Effector memory CD8-positive, alpha-beta T cell (primary cell): ENCODE measurements at regions not wholly inside any gene's neighbourhood (a gene's known extent, or its start where the extent isn't known, plus 50 kb on each side); places are given as distances from the start of the nearest gene placed in this dataset.

Experiments used
- ATAC-seq: fragments of 150-1000 bp; cut with Tn5 transposase; replicated peaks from 2 replicates; pipeline ENCODE4 v1.10.0; 2021; ENCODE audit warnings: mild to moderate bottlenecking, moderate library complexity
- DNase-seq, 3 experiments: peaks; one replicate each; pipeline ENCODE4 v3.0.0; 2021
- H3K27ac Mint-ChIP-seq, 2 donors: one replicate each; pipeline ENCODE4 v1.8.0; 2022; ENCODE audit warnings: mild to moderate bottlenecking in 2 of 2, mixed read lengths in 2 of 2, moderate library complexity in 2 of 2
- H3K27me3 Mint-ChIP-seq, 2 donors: one replicate each; pipeline ENCODE4 v1.8.0; 2022; ENCODE audit warnings: mixed read lengths in 2 of 2
- H3K36me3 Mint-ChIP-seq: one replicate; pipeline ENCODE4 v1.8.0; 2022; ENCODE audit warnings: mild to moderate bottlenecking, moderate library complexity, mixed read lengths; ENCODE audit not compliant: insufficient read depth
- H3K4me1 Mint-ChIP-seq, 2 donors: one replicate each; pipeline ENCODE4 v1.8.0; 2022; ENCODE audit warnings: low read depth in 2 of 2, mixed read lengths in 2 of 2
- H3K4me3 Mint-ChIP-seq, 2 donors: one replicate each; pipeline ENCODE4 v1.8.0; 2022; ENCODE audit warnings: mild to moderate bottlenecking in 2 of 2, mixed read lengths in 2 of 2, moderate library complexity in 2 of 2
- H3K9me3 Mint-ChIP-seq, 2 donors: one replicate each; pipeline ENCODE4 v1.8.0; 2022; ENCODE audit warnings: mixed read lengths in 2 of 2

DNA sequence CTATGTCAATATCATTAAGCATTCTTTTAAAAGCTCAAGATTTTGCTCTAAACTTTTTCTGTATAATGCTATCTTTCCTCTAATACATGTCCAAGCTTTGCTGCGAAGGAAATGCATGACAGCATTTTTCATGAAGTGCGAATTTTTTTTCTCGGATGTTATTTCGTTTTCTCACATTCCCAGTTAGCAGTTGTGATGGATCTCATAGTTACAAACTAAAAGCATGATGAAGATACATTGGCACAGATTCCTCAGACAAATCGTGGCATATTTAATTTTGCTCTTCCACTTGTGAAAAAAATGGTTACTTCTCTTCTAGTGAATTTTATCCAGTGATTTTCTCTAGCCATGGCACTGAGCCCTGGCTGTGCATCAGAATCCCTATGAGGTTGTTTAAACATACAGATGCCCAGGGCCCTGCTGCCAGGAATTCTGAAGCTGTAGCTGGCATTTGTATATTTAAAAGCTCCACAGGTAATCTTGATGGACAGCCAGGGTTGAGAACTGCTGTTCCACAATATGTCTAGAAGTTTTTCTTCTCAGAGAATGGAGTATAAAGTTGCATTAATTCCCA is 299.8 kb upstream of the NEBL start:
- Mint-ChIP-seq H3K36me3 (no peaks in the 10 kb centered on the region), H3K4me3 (no peak overlapping the region), H3K4me1 (no peaks in the 10 kb centered on the region), H3K27ac (no peak overlapping the region), H3K9me3 (peaks cover 13 to 15% of the 10 kb centered on the region in 2 donors), H3K27me3 (peaks cover 5 to 9% of the 10 kb centered on the region in 2 donors)
- no peak for DNase-seq
- no peak for ATAC-seq

DNA sequence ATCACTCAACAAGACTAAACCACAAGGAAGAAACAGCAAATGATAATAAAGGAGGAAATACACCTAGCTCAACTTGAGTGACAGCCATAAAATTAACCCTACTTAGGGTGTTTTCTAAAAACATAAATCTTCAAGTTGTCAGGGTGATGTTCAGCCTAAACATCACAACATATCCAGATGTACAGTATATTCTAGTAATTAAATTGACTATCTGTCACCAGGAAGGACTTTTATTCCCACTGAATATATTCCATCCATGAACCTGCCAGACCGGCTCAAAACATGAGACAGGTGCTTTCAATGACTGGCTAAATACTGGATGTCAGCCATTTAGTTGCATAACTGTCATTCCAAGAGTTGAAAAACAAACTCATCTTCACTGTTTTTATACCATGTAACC is 298.1 kb upstream of the NEBL start:
- ATAC-seq, result no peak

DNA sequence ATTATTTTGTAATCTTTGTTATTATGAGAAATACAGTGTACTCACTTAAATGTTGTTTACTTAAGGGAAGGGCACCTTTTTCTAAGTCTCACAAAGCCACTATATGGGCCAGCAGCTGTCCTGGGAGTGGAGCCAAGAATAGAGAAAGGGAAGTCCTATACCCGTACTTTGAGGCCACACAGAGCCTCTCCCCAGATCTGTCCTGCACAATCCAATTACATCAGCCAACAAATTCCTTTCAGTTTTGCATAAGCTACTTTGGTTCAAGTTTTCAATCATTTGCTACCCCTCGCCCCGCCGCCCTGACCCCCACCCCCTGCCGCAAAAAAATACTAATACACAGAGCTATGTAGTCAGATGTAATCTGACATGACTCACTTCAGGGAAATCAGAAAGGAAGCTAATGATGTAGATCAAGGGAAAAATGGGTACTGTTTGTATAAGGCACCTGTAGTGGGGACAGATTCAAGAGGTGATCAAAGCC is 297.4 kb upstream of the NEBL start:
- Mint-ChIP-seq H3K4me3 (no peak overlapping the region), H3K9me3 (peaks cover 13 to 15% of the 10 kb centered on the region in 2 donors), H3K36me3 (no peaks in the 10 kb centered on the region), H3K4me1 (no peaks in the 10 kb centered on the region), H3K27ac (no peak overlapping the region), H3K27me3 (peaks cover 5 to 9% of the 10 kb centered on the region in 2 donors)
- no peak for ATAC-seq
- DNase-seq, result no peak

More for the DNA sequence above, 298.1 kb upstream of the NEBL start:
- no peaks in the 10 kb centered on the region for H3K4me1 Mint-ChIP-seq
- no peak for DNase-seq
- no peak overlapping the region for H3K27ac Mint-ChIP-seq
- no peaks in the 10 kb centered on the region for H3K36me3 Mint-ChIP-seq
- H3K9me3 Mint-ChIP-seq, result peaks cover 13 to 15% of the 10 kb centered on the region in 2 donors
- H3K4me3 Mint-ChIP-seq, result no peak overlapping the region
- H3K27me3 Mint-ChIP-seq, result peaks cover 5 to 9% of the 10 kb centered on the region in 2 donors

DNA sequence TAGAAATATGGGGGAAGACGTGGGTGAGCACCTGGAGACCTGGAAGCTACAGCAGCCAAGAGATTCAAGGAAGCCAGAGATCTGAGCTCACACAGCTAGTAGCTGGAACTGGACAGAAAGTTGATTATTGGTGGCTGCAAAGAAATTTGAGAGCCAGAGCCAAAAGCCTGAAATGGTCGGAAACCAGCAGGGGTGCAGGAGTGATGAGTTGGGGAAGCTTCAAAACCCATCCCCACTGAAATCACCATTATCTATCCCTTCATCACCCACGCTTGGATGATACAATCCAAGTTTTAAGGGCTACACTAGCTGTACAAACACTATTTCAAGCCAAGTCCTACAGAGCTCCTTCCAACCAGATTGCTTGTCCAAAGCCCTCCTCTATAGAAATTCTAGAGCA is 296.1 kb upstream of the NEBL start:
- ATAC-seq (no peak), DNase-seq (no peak)
- H3K27me3 Mint-ChIP-seq, result peaks cover 5 to 9% of the 10 kb centered on the region in 2 donors
- H3K4me1 Mint-ChIP-seq, result no peaks in the 10 kb centered on the region
- H3K4me3 Mint-ChIP-seq, result no peak overlapping the region
- H3K9me3 Mint-ChIP-seq, result peaks cover 10 to 12% of the 10 kb centered on the region in 2 donors
- no peak overlapping the region for H3K27ac Mint-ChIP-seq
- H3K36me3 Mint-ChIP-seq, result no peaks in the 10 kb centered on the region

DNA sequence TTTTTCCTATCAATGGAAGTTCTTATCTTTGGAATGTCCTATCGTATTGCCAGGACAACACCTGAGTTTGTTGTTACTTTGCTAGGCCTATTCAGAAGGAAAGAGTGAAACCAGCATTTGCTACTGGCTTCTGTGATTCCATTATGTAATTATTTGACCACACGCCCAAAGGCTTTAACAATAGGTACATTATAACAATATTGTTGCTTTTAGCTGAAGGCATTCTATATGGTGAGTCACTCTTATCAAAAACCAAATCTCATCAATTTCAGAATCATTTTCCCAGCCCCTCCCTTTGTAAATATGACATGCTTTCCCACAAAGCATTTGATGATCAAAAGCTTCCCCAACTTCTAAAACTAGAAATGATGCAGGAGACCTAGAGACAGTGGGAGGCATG is 294.4 kb upstream of the NEBL start:
- no peak overlapping the region for H3K27ac Mint-ChIP-seq
- H3K36me3 Mint-ChIP-seq, result no peaks in the 10 kb centered on the region
- peaks cover 5 to 9% of the 10 kb centered on the region in 2 donors for H3K27me3 Mint-ChIP-seq
- DNase-seq (no peak), ATAC-seq (no peak)
- peaks cover 0 to 2% of the 10 kb centered on the region in 2 donors for H3K9me3 Mint-ChIP-seq
- no peak overlapping the region for H3K4me3 Mint-ChIP-seq
- H3K4me1 Mint-ChIP-seq, result no peaks in the 10 kb centered on the region

DNA sequence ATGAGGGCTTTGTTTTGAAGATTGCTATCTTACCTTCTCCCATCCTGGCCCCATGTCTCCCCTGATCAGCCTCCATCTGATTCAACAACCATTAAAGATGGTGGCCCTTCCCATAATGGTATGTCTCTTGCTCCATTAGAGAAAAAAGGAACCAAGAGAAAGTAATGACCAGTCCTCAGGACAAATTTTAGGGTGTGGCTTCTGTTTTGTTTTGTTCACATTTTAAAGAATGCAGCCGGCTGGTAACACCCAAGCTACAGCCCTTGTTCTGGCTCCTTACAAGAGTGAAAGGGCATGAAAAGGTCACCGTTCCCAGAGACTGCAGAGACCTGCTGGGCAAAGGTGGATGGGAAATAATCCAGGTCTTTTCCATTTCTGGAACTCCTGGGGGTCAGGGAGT is 287.9 kb upstream of the NEBL start:
- no peaks in the 10 kb centered on the region for H3K36me3 Mint-ChIP-seq
- no peak overlapping the region for H3K27ac Mint-ChIP-seq
- H3K9me3 Mint-ChIP-seq, result peaks cover 0 to 2% of the 10 kb centered on the region in 2 donors
- ATAC-seq (no peak), DNase-seq (no peak)
- H3K4me3 Mint-ChIP-seq, result no peak overlapping the region
- peaks cover 0 to 5% of the 10 kb centered on the region in 2 donors for H3K27me3 Mint-ChIP-seq
- H3K4me1 Mint-ChIP-seq, result no peaks in the 10 kb centered on the region

DNA sequence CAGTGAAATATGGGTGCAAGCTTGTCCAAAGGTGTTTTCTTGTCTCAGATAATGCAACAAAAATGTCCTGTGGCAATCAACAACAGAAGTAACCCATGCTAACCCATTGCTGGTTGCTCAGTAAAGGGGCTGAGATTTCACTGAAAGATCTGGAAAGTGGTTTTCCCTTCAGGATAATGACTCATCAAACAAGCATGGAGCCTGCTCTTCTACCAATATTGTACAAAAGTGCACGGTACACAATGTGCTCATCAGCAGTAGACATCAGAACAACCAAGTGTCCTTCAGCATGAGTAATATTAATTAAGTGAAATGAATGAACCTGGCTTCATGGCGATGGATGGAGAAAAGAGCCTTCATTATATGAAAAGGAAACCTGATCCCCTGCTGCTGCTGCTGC is 287.1 kb upstream of the NEBL start:
- H3K4me3 Mint-ChIP-seq, result no peak overlapping the region
- no peaks in the 10 kb centered on the region for H3K36me3 Mint-ChIP-seq
- H3K27ac Mint-ChIP-seq, result no peak overlapping the region
- no peak for ATAC-seq
- H3K27me3 Mint-ChIP-seq, result peaks cover 0 to 5% of the 10 kb centered on the region in 2 donors
- H3K4me1 Mint-ChIP-seq, result no peaks in the 10 kb centered on the region
- H3K9me3 Mint-ChIP-seq, result peaks cover 0 to 7% of the 10 kb centered on the region in 2 donors
- DNase-seq, result no peak

DNA sequence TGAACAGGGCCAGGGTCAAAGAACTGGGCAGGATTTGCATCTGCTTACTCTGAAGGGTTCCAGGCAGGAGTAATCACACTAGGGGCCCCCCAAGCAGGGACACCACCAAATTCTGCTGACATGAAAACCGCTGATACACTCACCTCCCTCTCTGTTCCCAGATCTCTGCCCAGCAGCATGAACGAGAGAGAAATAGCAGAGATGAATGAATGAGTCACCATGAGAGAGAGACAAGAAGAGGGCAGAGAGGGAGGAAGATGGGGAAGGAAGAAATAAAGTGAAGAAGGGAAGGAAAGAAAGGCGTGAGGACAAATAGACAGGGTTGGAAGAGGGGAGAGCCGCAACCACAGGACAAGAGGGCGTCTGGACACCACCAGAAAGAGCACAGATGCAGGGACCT is 285.9 kb upstream of the NEBL start:
- Mint-ChIP-seq H3K36me3 (no peaks in the 10 kb centered on the region), H3K27me3 (peaks cover 1 to 5% of the 10 kb centered on the region in 2 donors), H3K4me3 (no peak overlapping the region), H3K9me3 (peaks cover 0 to 5% of the 10 kb centered on the region in 2 donors), H3K27ac (no peak overlapping the region), H3K4me1 (no peaks in the 10 kb centered on the region)
- no peak for DNase-seq
- no peak for ATAC-seq

DNA sequence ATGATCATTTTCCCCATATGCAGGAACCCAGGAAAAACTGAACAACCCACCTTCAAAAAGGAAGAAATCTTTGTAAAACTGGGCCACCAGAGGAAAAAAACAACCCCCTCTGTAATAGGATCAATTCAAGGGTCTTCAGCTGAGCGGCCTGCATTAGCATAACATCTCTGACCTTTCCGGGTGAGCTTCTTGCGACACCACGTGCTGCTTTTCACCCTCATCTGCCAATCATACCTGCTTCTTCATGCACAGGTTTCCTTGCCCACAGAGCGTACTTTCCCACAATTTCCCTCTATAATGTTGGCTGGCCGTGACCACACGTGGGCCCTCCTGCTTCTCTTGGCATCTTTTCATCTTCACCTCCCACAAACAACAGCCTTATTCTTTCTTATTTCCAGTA is 284.3 kb upstream of the NEBL start:
- peaks cover 0 to 5% of the 10 kb centered on the region in 2 donors for H3K9me3 Mint-ChIP-seq
- no peak for ATAC-seq

DNA sequence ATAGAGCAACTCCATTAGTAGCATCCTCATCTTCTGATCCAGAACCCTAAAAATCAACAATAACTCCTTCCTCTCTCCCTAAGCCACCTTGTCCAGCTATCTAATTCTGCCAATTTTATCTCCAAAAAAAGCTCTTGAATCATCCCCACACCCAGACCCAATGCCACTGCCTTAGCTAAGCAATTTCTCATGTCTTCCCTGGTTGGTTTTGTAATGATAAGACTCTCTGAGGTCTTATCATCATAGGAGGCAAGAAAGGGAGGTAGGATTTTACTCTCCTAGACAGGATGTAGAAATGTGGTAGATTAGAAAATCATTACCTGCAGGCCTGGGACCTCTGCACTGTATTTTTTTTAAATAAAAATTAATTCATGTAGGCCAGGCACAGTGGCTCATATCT is 283.5 kb upstream of the NEBL start:
- H3K4me3 Mint-ChIP-seq, result no peak overlapping the region
- ATAC-seq (no peak), DNase-seq (no peak)
- no peak overlapping the region for H3K27ac Mint-ChIP-seq
- peaks cover 0 to 5% of the 10 kb centered on the region in 2 donors for H3K9me3 Mint-ChIP-seq
- H3K4me1 Mint-ChIP-seq, result no peaks in the 10 kb centered on the region
- H3K27me3 Mint-ChIP-seq, result peaks cover 22 to 26% of the 10 kb centered on the region in 2 donors
- H3K36me3 Mint-ChIP-seq, result no peaks in the 10 kb centered on the region

More for the DNA sequence above, 284.3 kb upstream of the NEBL start:
- H3K4me1 Mint-ChIP-seq, result no peaks in the 10 kb centered on the region
- no peak overlapping the region for H3K4me3 Mint-ChIP-seq
- no peak overlapping the region for H3K27ac Mint-ChIP-seq
- H3K36me3 Mint-ChIP-seq, result no peaks in the 10 kb centered on the region
- DNase-seq, result no peak
- H3K27me3 Mint-ChIP-seq, result peaks cover 13 to 17% of the 10 kb centered on the region in 2 donors

DNA sequence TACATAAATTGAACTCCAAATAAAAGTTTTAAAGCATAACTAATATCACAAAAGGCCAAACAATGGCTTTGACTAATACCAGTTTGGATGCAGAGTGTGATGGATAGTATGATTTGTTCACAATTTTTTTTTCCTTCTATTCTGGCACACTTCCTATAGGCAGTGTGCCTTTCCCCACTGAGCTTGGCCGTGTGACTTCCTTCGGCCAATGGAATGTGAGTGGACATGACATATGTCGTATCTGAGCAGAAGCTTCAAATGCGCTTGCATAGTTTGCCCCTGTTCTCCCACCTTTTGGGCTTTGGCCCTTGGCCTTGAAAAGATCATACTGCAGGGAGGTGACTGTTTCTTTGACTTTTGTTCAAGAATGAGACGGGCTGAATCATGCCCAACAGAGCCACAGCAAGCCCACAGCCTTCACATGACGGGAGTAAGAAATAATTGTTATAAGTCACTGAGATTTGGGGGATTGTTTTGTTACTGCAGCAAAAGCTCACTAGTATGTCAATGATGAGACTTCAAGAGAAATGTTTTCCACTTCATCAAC is 279.9 kb upstream of the NEBL start:
- Mint-ChIP-seq H3K36me3 (no peaks in the 10 kb centered on the region), H3K4me1 (peaks cover 0 to 3% of the 10 kb centered on the region in 2 donors), H3K27me3 (peaks cover 37 to 58% of the 10 kb centered on the region in 2 donors), H3K27ac (no peak overlapping the region), H3K9me3 (peaks cover 0 to 5% of the 10 kb centered on the region in 2 donors), H3K4me3 (no peak overlapping the region)
- no peak for ATAC-seq
- no peak for DNase-seq

DNA sequence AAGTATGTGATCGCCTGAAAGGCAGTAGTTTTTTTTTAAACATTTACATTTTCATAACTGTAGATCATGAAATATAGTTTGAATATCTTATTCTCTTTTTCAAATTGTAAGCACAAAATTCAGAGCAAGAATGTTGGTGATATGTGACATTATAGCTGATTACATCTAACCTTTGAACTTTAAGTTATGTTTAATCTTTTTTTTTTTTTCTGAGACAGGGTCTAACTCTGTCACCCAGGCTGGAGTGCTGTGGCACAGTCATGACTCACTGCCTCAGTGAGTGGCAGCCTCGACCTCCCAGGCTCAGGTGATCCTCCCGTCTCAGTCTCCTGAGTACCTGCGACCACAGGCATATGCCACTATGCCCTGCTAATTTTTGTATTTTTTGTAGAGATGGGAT is 278.7 kb upstream of the NEBL start:
- ATAC-seq (no peak), DNase-seq (no peak)
- peaks cover 49 to 67% of the 10 kb centered on the region in 2 donors for H3K27me3 Mint-ChIP-seq
- peaks cover 0 to 3% of the 10 kb centered on the region in 2 donors for H3K4me1 Mint-ChIP-seq
- H3K4me3 Mint-ChIP-seq, result no peak overlapping the region
- H3K36me3 Mint-ChIP-seq, result no peaks in the 10 kb centered on the region
- peaks cover 0 to 5% of the 10 kb centered on the region in 2 donors for H3K9me3 Mint-ChIP-seq
- H3K27ac Mint-ChIP-seq, result no peak overlapping the region

DNA sequence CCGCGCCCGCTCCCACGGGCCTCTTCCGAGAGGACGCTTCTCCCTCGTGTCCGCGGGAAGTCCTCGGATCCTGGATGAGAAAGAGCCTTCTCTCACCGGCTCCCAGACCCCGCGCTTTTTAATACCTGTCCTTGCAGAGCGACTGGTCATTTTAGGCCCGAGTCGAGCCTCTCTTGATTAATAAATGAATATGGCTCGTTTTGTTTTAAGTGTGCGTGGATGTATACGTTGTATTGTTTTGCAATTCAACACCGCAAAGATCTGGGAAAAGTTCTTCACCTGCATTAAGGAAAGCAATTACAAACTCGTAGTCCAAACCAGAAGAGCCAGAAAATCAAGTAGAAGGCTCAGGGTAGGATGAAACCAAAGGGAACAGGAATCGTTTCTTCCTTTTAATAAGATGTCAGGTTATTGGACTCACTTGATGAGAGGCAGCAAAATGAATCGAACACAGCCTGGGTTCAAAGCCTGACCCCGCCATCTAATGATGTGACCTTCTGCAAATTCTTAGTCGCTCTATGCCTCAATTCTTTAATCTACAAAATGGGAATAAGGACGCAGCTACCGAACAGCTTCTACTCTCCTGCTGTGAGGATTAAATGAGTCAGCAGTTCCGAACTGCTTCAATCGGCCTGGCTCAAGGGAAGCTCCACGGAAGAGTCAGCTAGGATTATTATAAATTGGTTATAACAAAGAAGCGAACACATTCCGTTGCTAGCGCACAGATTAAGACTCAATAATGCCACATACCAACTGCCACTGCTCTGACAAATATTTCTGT is 277.8 kb upstream of the NEBL start:
- ATAC-seq, result no peak
- no peak for DNase-seq
- Mint-ChIP-seq H3K9me3 (peaks cover 0 to 5% of the 10 kb centered on the region in 2 donors), H3K4me1 (peaks cover 0 to 3% of the 10 kb centered on the region in 2 donors), H3K36me3 (no peaks in the 10 kb centered on the region), H3K27ac (no peak overlapping the region), H3K4me3 (peak overlapping the region; percentile 34 to 52), H3K27me3 (peaks cover 45 to 67% of the 10 kb centered on the region in 2 donors)
